G401 (cell line): ENCODE measurements at regions not wholly inside any gene's neighbourhood (a gene's known extent, or its start where the extent isn't known, plus 50 kb on each side); places are given as distances from the start of the nearest gene placed in this dataset.
"Not testable (repeated sequence)": the region's sequence is repeated elsewhere in the genome, so short reads cannot be mapped to it uniquely, and the experiment has no call there.

Experiments used
- DNase-seq: peaks from one replicate; pipeline ENCODE4 v3.0.0-alpha.2; 2015; ENCODE audit warnings: low spot score
- in situ Hi-C: cut with HindIII; loops from 2 replicates; pipeline ENCODE4 v1.10.0; 2016; ENCODE audit warnings: low sequenced_read_pairs, mixed read lengths

GRCh38 chr3:194893121-194893987 lies 207.7 kb downstream of the FAM43A start:
- in situ Hi-C loops = no loop called here
- DNase-seq = no peak

DNA sequence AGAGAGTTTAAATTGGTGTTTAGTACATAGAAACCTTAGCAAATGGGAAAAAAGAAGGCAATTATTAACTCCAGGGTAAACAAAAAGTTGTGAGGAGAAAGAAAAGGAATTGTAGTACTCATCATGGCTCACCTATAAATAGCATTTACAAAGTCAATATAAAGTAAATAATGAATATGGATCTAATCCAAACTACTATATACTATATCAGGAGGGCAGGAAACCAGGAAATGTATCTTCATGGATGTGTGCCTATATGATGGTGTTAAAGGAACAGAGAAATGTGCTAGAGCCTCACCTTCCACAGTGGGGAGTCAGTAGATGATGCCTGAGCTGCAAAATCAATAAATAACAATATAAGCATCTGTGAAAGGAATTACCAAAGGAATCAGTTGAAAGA lies 208.9 kb downstream of the FAM43A start:
- in situ Hi-C loops = no loop called here
- DNase-seq = no peak

GRCh38 chr3:194900854-194901522 lies 215.3 kb downstream of the FAM43A start:
- in situ Hi-C loops = no loop called here
- no peak for DNase-seq

DNA sequence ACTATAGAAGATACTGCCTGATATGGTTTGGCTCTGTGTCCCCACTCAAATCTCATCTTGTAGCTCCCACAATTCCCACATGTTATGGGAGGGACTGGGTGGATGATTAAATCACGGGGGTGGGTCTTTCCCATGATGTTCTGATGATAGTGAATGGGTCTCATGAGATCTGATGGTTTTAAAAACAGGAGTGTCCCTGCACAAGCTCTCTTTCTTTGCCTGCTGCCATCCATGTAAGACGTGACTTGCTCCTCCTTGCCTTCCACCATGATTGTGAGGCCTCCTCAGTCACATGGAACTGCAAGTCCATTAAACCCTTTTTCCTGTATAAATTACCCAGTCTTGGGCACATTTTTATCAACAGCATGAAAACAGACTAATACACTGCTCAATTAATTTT lies 217.8 kb downstream of the FAM43A start:
- DNase-seq, in situ Hi-C loops: not testable (repeated sequence)

- DNase-seq, in situ Hi-C loops: not testable (repeated sequence)
Observed at GRCh38 chr3:194904999-194905398, 219.3 kb downstream of the FAM43A start.

GRCh38 chr3:194905696-194906095 lies 220.0 kb downstream of the FAM43A start:
- no peak for DNase-seq
- in situ Hi-C loops = no loop called here

DNA sequence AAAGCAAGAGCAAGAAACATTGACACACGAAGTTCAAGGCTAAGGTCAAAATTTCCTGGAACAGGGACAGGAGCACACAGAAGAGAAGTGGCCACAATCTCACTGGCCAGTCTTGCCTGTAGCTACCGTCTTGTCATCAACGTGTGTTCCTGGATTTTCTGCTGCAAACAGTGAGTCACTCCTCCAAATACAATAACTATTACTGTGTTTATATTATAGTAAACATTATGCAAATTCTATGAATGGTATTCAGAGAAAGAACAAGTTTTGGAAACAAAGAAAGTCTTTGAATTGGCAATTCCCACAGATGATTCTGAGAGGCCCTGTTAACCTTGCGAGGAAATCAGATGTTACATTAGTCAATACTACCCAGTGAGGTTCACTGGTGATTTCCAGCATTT lies 220.5 kb downstream of the FAM43A start:
- DNase-seq = no peak
- in situ Hi-C loops = no loop called here

DNA sequence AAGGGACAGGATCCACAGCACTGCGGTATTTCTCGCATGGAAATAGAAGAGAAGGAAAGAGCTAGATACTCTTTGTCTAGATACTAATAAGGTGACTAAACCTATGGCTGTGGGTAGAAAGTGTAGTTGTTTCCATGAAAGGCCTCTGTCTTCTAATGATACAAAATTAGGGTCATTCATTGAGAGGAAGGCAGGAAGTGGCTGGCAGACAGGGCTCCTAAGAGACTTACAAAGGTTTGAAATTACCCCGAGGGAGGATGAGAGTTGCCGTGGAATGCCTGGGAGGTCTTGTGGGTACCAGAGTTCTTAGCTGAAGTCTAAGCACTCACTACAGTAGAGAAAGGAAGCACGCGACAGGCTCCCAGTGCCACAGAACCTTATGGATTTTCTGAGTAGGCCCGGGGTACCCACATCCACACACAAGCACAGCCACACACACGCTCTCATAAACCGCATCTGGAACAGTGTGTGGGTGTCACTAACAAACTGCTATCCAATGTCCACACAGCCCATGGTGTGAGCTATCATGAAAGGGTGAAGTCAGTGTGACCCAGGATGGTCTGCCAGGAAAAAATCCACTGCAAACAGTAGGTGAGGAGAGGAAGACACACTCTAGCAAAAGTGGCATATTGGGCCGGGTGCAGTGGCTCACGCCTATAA lies 221.4 kb downstream of the FAM43A start:
- in situ Hi-C loops = no loop called here
- no peak for DNase-seq

DNA sequence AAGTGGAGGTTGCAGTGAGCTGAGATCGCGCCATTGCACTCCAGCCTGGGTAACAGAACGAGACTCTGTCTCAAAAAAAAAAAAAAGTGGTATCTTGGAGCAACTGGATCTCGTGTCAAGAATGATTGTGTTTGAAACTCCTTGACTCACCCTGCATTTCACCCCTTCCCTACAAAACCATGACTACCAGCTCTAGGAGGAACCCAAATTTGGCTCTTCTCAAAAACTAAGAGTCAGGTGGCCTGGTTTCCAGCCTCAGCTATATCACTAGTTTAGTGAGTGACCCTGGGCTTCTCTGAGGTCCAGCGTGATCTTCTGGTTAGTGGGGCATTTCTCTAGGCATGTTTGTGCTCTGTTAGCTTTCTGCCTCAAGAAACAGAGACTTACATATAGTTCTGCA lies 222.1 kb downstream of the FAM43A start:
- no peak for DNase-seq
- in situ Hi-C loops = no loop called here

DNA sequence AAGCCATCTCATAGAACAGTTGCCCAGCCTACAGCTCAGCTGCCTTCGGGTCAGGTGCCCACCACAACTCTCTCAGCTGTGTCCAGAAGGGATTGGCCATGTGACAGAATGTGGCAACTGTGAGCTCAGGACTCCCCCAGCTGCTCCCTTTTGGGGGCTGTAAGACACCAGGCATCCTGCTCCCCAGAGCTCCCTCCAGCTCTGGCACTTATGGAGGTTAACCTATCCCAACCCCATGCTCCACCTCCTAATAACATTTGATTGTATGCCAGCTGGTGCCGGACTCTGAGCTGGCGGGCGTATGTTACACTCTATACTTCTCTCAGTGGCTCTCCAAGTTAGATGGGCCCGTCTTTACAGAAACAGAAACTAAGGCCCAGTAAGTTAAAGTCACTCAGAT lies 222.8 kb downstream of the FAM43A start:
- DNase-seq = no peak
- in situ Hi-C loops = no loop called here

DNA sequence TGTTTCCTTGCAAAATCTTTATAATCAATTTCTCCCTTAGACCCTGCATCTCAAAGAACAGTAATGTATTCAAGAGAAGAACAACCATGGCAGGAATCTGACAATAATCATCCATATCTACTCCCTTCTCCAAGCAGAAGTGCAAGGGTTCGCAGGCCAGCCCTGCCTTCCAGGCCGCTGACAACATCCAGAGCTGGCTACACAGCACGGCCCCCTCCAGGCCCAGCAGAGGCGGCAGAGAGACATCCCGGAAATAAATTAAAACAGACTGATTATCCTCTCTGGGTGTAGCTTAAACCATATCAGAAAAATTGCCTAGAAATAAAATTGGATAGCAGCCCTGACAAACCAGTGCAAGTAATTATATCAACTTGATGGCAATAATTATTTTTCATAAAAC lies 223.3 kb downstream of the FAM43A start:
- no peak for DNase-seq
- in situ Hi-C loops = no loop called here

- DNase-seq = no peak
- in situ Hi-C loops = no loop called here
Observed at GRCh38 chr3:194910414-194910984, 224.8 kb downstream of the FAM43A start.

- no peak for DNase-seq
Observed at GRCh38 chr3:194913316-194913715, 227.6 kb downstream of the FAM43A start.

GRCh38 chr3:194924889-194925288 lies 239.2 kb downstream of the FAM43A start:
- DNase-seq, in situ Hi-C loops: not testable (repeated sequence)

More at GRCh38 chr3:194913316-194913715, 227.6 kb downstream of the FAM43A start:
- in situ Hi-C loops = no loop called here

GRCh38 chr3:194925614-194926013 lies 239.9 kb downstream of the FAM43A start:
- DNase-seq = no peak
- in situ Hi-C loops = no loop called here

- in situ Hi-C loops = no loop called here
- no peak for DNase-seq
Observed at GRCh38 chr3:194928227-194928626, 242.5 kb downstream of the FAM43A start.

GRCh38 chr3:194928831-194929577 lies 243.3 kb downstream of the FAM43A start:
- in situ Hi-C loops = no loop called here

DNA sequence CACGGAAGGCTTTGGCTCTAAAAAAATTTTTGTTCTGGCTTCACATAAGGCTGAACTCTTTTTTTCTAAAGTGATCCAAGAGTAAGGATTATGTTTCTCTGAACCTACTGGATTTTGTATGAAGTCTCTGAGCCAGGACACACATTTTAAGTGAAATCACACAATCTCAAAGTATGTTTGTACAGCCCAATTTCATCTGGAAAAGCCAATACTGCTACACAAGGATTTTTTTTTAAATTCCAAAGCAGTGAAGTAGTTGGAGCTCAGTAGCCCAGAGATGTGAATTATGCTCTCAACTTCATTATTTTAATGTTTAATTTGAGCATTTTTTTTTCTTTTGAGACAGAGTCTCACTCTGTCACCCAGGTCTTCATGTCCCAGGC lies 243.9 kb downstream of the FAM43A start:
- in situ Hi-C loops = no loop called here
- no peak for DNase-seq

More at GRCh38 chr3:194928831-194929577, 243.3 kb downstream of the FAM43A start:
- no peak for DNase-seq
